ENCODE measurements at regions not wholly inside any gene's neighbourhood (a gene's known extent, or its start where the extent isn't known, plus 50 kb on each side); places are given as distances from the start of the nearest gene placed in this dataset.

DNA sequence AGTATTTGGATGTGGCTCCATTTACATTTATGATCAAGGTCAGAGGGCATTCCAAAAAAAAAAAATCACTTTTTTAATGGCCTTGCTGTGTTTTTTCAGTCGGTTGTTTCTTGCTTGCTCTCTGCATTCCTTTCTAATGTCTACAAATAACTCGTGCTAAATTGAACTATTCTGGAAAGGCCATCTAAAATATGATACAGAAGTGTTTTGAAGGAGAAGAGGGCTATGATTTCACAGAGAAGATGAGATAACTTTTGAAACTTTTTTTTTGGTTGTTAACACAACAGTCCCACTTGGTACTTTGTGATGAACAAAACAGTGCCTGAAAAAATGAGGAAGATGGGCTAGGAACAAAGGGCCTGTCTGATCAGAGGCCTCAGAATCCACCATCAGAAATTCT lies 156.1 kb upstream of the SMLR1 start:
- no peak for TF ChIP-seq TCF7L2 (IDR thresholded peaks at IDR 0.05; ENCODE audit: low read depth, low read length)
- TF ChIP-seq, protein P1, sequence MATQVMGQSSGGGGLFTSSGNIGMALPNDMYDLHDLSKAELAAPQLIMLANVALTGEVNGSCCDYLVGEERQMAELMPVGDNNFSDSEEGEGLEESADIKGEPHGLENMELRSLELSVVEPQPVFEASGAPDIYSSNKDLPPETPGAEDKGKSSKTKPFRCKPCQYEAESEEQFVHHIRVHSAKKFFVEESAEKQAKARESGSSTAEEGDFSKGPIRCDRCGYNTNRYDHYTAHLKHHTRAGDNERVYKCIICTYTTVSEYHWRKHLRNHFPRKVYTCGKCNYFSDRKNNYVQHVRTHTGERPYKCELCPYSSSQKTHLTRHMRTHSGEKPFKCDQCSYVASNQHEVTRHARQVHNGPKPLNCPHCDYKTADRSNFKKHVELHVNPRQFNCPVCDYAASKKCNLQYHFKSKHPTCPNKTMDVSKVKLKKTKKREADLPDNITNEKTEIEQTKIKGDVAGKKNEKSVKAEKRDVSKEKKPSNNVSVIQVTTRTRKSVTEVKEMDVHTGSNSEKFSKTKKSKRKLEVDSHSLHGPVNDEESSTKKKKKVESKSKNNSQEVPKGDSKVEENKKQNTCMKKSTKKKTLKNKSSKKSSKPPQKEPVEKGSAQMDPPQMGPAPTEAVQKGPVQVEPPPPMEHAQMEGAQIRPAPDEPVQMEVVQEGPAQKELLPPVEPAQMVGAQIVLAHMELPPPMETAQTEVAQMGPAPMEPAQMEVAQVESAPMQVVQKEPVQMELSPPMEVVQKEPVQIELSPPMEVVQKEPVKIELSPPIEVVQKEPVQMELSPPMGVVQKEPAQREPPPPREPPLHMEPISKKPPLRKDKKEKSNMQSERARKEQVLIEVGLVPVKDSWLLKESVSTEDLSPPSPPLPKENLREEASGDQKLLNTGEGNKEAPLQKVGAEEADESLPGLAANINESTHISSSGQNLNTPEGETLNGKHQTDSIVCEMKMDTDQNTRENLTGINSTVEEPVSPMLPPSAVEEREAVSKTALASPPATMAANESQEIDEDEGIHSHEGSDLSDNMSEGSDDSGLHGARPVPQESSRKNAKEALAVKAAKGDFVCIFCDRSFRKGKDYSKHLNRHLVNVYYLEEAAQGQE (IDR thresholded peaks at IDR 0.05; ENCODE audit: insufficient read depth in 1 of 2, low read depth in 2 of 2, low read length in 1 of 2): no peak
- no peak for TF ChIP-seq POLR2AphosphoS5 (IDR thresholded peaks at IDR 0.05; ENCODE audit: low read depth, low read length)
- TF ChIP-seq SIN3A (IDR thresholded peaks at IDR 0.05; ENCODE audit: borderline replicate concordance, insufficient read depth, low read depth, low read length): no peak
- TF ChIP-seq, protein P2, sequence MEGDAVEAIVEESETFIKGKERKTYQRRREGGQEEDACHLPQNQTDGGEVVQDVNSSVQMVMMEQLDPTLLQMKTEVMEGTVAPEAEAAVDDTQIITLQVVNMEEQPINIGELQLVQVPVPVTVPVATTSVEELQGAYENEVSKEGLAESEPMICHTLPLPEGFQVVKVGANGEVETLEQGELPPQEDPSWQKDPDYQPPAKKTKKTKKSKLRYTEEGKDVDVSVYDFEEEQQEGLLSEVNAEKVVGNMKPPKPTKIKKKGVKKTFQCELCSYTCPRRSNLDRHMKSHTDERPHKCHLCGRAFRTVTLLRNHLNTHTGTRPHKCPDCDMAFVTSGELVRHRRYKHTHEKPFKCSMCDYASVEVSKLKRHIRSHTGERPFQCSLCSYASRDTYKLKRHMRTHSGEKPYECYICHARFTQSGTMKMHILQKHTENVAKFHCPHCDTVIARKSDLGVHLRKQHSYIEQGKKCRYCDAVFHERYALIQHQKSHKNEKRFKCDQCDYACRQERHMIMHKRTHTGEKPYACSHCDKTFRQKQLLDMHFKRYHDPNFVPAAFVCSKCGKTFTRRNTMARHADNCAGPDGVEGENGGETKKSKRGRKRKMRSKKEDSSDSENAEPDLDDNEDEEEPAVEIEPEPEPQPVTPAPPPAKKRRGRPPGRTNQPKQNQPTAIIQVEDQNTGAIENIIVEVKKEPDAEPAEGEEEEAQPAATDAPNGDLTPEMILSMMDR (IDR thresholded peaks at IDR 0.05): no peak
- H3K27me3 ChIP-seq (ENCODE audit: control insufficient read depth, insufficient read depth, low read length): no peaks in the 10 kb centered on the region
- no peak overlapping the region for H3K27ac ChIP-seq (ENCODE audit: low read length)
- DNase-seq (ENCODE audit: low read depth, low spot score) (no peak), ATAC-seq (no peak)
- intact Hi-C loops (cut with micrococcal nuclease; ENCODE audit: unreplicated experiment) (no loop called here), in situ Hi-C loops (cut with HindIII; ENCODE audit: low pct_unique_long_range_greater_than_20kb, low sequenced_read_pairs) (no loop called here)
- ChIA-PET POLR2A (no interaction called here), CTCF (no interaction called here)
- H3K36me3 ChIP-seq (ENCODE audit: control insufficient read depth, insufficient read depth, low read length): no peaks in the 10 kb centered on the region
- no TSS peak for BruUV-seq (replicated peaks)
- no peak overlapping the region for H3K4me3 ChIP-seq (ENCODE audit: low read depth in 2 of 2, low read length in 2 of 2)
- no peaks in the 10 kb centered on the region for H3K9me3 ChIP-seq (ENCODE audit: control insufficient read depth, insufficient read depth, low read depth, low read length)
- no peaks in the 10 kb centered on the region for H3K4me1 ChIP-seq (ENCODE audit: control insufficient read depth, insufficient read depth, low read length)

DNA sequence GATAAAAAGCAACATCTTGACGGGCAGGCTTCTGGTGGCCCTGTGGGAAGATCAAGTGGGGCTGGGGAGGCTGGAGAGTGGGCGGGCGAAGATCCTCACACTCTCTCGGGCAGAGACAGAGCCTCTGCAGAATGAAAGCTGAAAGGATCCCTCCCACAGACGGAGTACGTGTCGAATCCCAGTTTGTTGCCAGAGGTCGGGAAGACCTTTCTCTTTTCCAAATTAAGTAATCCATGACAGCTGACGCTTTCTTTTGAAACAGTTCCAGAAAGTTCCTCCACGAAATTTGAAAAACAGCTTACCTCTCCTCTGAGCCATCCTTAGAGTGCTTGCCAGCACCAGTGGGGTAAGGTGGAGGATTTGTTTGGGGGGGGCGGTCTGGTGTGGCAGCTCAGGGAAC lies 155.6 kb upstream of the SMLR1 start:
- TF ChIP-seq TCF7L2 (IDR thresholded peaks at IDR 0.05; ENCODE audit: low read depth, low read length) (no peak), POLR2AphosphoS5 (IDR thresholded peaks at IDR 0.05; ENCODE audit: low read depth, low read length) (no peak), SIN3A (IDR thresholded peaks at IDR 0.05; ENCODE audit: borderline replicate concordance, insufficient read depth, low read depth, low read length) (no peak)
- TF ChIP-seq, protein P2 (IDR thresholded peaks at IDR 0.05): no peak
- TF ChIP-seq, protein P1 (IDR thresholded peaks at IDR 0.05; ENCODE audit: insufficient read depth in 1 of 2, low read depth in 2 of 2, low read length in 1 of 2): no peak
- H3K4me1 ChIP-seq (ENCODE audit: control insufficient read depth, insufficient read depth, low read length): no peaks in the 10 kb centered on the region
- DNase-seq (ENCODE audit: low read depth, low spot score) (no peak), ATAC-seq (no peak)
- CTCF ChIA-PET: no interaction called here
- H3K27ac ChIP-seq (ENCODE audit: low read length): no peak overlapping the region
- H3K36me3 ChIP-seq (ENCODE audit: control insufficient read depth, insufficient read depth, low read length): no peaks in the 10 kb centered on the region
- H3K4me3 ChIP-seq (ENCODE audit: low read depth in 2 of 2, low read length in 2 of 2): no peak overlapping the region
- POLR2A ChIA-PET: no interaction called here
- no TSS peak for BruUV-seq (replicated peaks)
- in situ Hi-C loops (cut with HindIII; ENCODE audit: low pct_unique_long_range_greater_than_20kb, low sequenced_read_pairs): no loop called here
- intact Hi-C loops (cut with micrococcal nuclease; ENCODE audit: unreplicated experiment): no loop called here
- no peaks in the 10 kb centered on the region for H3K9me3 ChIP-seq (ENCODE audit: control insufficient read depth, insufficient read depth, low read depth, low read length)
- H3K27me3 ChIP-seq (ENCODE audit: control insufficient read depth, insufficient read depth, low read length): no peaks in the 10 kb centered on the region
